ENCODE measurements at regions not wholly inside any gene's neighbourhood (a gene's known extent, or its start where the extent isn't known, plus 50 kb on each side); places are given as distances from the start of the nearest gene placed in this dataset.

DNA sequence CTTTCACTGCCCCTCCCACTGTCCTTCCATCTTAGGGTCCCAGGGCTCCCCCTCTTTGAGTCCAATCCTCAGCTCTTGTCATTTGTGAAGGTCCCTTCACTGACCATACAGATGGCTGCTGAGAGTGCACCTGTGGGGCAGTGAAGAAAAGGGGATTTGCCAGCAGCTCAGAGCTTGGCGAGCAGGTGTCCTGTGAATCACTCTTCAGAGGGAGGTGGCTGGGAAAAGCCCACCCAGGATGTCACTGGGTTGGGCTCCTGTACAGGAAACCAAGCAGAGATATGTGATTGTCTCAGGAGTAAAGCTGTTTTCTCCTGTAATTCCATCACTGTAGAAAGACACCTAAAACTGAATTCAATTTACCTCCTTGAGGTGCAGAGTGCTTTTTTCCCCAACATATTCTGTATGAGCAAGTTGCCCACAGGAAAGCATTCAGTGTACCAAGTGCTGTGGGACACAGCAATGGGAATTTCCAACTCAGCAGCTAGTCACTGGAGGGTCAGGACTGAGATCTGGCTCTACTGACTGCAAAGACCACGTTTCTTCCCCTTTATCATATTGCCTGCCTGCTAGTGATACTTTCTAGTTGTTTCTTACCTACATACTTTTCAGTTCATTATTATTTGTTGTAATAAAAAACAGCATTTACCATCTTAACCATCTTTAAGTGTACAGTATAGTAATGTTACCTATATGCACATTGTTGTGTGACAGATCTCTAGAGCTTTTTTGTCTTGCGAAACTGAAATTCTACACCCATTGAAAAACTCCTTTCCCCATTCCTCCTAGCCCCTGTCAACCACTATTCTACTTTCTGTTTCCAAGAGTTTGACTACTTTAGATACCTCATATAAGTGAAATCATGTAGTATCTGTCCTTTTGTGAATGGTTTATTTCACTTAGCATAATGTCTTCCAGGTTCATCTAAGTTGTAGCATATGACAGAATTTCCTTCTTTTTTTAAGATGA, 239.1 kb downstream of the TSN start:
- TF ChIP-seq CTCF (IDR thresholded peaks at IDR 0.05; ENCODE audit: low read depth, low read length) (no peak), POLR2A (IDR thresholded peaks at IDR 0.05; ENCODE audit: extremely low read depth, insufficient read length) (no peak)
